SK-N-SH treated with all-trans-retinoic acid at 6 μM for 48 hours (cell line): ENCODE measurements at regions not wholly inside any gene's neighbourhood (a gene's known extent, or its start where the extent isn't known, plus 50 kb on each side); places are given as distances from the start of the nearest gene placed in this dataset.

Experiments
- ATAC-seq: fragments of 200-7000 bp; cut with Tn5 transposase; 3 replicates; pipeline ENCODE4 v1.9.1; 2020; ENCODE audit warnings: mild to moderate bottlenecking, moderate library complexity
- ARNTL ChIP-seq: fragments of 450-650 bp; formaldehyde crosslinking; IDR thresholded peaks from 2 replicates; pipeline ENCODE4 v1.5.0; 2020; ENCODE audit warnings: low read depth, mild to moderate bottlenecking, moderate library complexity, borderline replicate concordance
- BACH2 ChIP-seq: fragments of 250-450 bp; sonication (Bioruptor Pico); IDR thresholded peaks from 2 replicates; pipeline ENCODE4 v1.9.0; 2021; ENCODE audit warnings: mild to moderate bottlenecking, borderline replicate concordance
- ESRRG ChIP-seq: fragments of 250-450 bp; sonication (Bioruptor Pico); IDR thresholded peaks from 2 replicates; pipeline ENCODE4 v1.6.1; 2021; ENCODE audit warnings: mild to moderate bottlenecking
- GLIS3 ChIP-seq: fragments of 250-450 bp; sonication (Bioruptor Pico); IDR thresholded peaks from 2 replicates; pipeline ENCODE4 v1.5.0; 2020; ENCODE audit warnings: mild to moderate bottlenecking, moderate library complexity
- ISL1 ChIP-seq: fragments of 250-450 bp; sonication (Bioruptor Pico); IDR thresholded peaks from 2 replicates; pipeline ENCODE4 v2.1.2; 2022; ENCODE audit warnings: mild to moderate bottlenecking, moderate library complexity
- OSR1 ChIP-seq: fragments of 250-450 bp; sonication (Bioruptor Pico); IDR thresholded peaks from 2 replicates; pipeline ENCODE4 v1.8.0; 2022; ENCODE audit warnings: moderate library complexity, mild to moderate bottlenecking, inconsistent platforms
- PPARA ChIP-seq: fragments of 250-450 bp; sonication (Bioruptor Pico); IDR thresholded peaks from 2 replicates; pipeline ENCODE4 v1.5.0; 2020; ENCODE audit warnings: mild to moderate bottlenecking, borderline replicate concordance
- RARB ChIP-seq: fragments of 250-450 bp; sonication (Bioruptor Pico); IDR thresholded peaks from 2 replicates; pipeline ENCODE4 v1.8.0; 2021; ENCODE audit warnings: mild to moderate bottlenecking, moderate library complexity
- SNAI2 ChIP-seq: fragments of 250-450 bp; sonication (Bioruptor Pico); IDR thresholded peaks from 2 replicates; pipeline ENCODE4 v1.5.0; 2020; ENCODE audit warnings: mild to moderate bottlenecking, moderate library complexity
- TOX ChIP-seq: fragments of 250-450 bp; sonication (Bioruptor Pico); IDR thresholded peaks from 2 replicates; pipeline ENCODE4 v1.8.0; 2021; ENCODE audit warnings: mild to moderate bottlenecking, moderate library complexity, borderline replicate concordance
- ZC3H10 ChIP-seq: fragments of 250-450 bp; sonication (Bioruptor Pico); IDR thresholded peaks from 2 replicates; pipeline ENCODE4 v1.5.1; 2021; ENCODE audit warnings: mild to moderate bottlenecking, moderate library complexity
- ZFP3 ChIP-seq: fragments of 250-450 bp; sonication (Bioruptor Pico); IDR thresholded peaks from 2 replicates; pipeline ENCODE4 v1.5.0; 2020; ENCODE audit warnings: mild to moderate bottlenecking, moderate library complexity
- ZFP30 ChIP-seq: fragments of 450-650 bp; formaldehyde crosslinking; IDR thresholded peaks from 2 replicates; pipeline ENCODE4 v1.5.0; 2022; ENCODE audit warnings: mild to moderate bottlenecking, moderate library complexity
- ZNF565 ChIP-seq: fragments of 450-650 bp; formaldehyde crosslinking; conservative IDR thresholded peaks from 2 replicates; pipeline ENCODE4 v1.5.0; 2020; ENCODE audit warnings: low read depth, mild to moderate bottlenecking, moderate library complexity
- ZNF8 ChIP-seq: fragments of 450-650 bp; formaldehyde crosslinking; IDR thresholded peaks from 2 replicates; pipeline ENCODE4 v1.5.0; 2020; ENCODE audit warnings: mild to moderate bottlenecking, moderate library complexity
- TF ChIP-seq, protein P1 (sequence below): fragments of 250-450 bp; sonication (Bioruptor Pico); IDR thresholded peaks from 2 replicates; pipeline ENCODE4 v1.5.1; 2021; ENCODE audit warnings: mild to moderate bottlenecking, moderate library complexity
- TF ChIP-seq, protein P2 (sequence below): fragments of 250-450 bp; sonication (Bioruptor Pico); IDR thresholded peaks from 2 replicates; pipeline ENCODE4 v1.8.0; 2020; ENCODE audit warnings: mild to moderate bottlenecking, moderate library complexity, borderline replicate concordance
- TF ChIP-seq, protein P3 (sequence below): fragments of 250-450 bp; sonication (Bioruptor Pico); IDR thresholded peaks from 2 replicates; pipeline ENCODE4 v1.5.0; 2020; ENCODE audit warnings: mild to moderate bottlenecking, moderate library complexity

DNA sequence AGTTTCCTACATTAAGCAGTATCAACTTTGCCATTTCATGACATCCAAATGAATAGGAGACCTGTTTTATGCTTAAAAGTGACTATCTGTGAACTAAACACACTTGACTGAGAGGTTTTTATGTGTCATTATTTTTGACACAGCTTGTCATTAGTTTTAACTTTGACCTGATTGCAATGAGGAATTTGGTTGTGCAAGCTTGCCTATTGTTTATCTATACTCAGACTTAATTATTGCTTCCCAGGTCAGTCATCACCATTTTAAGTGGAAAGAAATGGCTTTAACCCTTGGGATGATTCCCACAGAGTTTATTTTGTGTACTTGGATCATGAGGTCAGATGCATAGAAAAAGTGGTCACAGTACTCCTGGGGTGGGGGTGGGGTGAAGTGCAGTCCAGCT, 171.0 kb upstream of the PRICKLE1 start (continued):
- TF ChIP-seq TOX (CRISPR knock-in tag) (no peak), RARB (no peak), ZNF565 (no peak)
- TF ChIP-seq, protein P1, sequence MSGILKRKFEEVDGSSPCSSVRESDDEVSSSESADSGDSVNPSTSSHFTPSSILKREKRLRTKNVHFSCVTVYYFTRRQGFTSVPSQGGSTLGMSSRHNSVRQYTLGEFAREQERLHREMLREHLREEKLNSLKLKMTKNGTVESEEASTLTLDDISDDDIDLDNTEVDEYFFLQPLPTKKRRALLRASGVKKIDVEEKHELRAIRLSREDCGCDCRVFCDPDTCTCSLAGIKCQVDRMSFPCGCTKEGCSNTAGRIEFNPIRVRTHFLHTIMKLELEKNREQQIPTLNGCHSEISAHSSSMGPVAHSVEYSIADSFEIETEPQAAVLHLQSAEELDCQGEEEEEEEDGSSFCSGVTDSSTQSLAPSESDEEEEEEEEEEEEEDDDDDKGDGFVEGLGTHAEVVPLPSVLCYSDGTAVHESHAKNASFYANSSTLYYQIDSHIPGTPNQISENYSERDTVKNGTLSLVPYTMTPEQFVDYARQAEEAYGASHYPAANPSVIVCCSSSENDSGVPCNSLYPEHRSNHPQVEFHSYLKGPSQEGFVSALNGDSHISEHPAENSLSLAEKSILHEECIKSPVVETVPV (CRISPR knock-in tag), result no peak

DNA sequence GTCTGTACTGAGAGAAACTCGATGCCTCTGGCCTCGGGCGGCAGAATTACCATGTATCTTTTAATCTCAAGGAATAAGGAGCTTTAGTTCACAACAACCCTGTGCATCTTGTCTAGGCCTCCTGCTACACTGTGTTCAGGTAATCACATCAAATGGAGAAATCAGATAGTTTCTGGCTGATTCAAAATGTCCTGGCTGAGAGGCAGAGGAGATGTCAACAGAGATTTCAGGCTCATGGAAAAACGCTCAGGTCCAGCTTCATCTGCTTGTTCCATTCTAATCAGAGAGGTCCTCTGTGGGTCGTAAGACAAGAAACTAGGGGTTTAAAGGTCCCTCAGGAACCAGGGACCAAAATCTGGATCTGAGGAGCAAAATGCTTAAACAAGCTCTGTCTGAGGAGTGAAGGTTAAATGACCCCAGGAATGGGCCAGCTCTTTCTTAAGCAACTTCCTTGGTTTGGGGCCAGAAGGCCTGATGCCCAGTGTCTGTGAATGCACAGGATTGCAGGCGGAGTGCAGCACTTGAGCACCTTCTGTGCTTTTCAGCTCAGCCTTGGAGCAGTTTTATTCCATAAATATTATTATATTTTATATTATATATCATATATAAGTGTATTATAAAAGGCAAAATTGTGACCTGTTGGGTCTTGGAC, 170.2 kb upstream of the PRICKLE1 start:
- no peak for ATAC-seq
- no peak for TF ChIP-seq ZFP30 (CRISPR knock-in tag)
- TF ChIP-seq SNAI2 (CRISPR knock-in tag), result no peak
- TF ChIP-seq, all 23 proteins: peak for 0

DNA sequence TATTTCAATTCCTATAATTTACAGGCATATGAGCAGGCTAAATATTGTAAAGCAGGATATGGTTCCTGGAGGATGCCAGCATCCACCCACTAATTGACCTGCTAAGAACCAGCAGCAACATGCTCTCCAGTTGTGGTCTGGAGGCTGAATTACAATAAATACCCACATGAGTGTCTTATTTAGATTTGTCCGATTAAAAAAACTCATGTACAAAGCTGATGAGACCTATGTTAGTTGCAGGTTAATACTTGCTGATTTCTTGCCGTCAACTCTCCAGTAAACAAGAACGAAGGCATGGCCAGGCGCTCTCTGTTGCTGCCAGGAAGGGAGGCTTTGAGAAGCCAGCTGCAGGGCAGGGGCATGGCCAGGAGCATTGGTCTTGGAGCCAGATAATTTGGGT, 169.3 kb upstream of the PRICKLE1 start:
- no peak for TF ChIP-seq GLIS3 (CRISPR knock-in tag)
- no peak for TF ChIP-seq ESRRG (CRISPR knock-in tag)
- no peak for TF ChIP-seq TOX (CRISPR knock-in tag)
- TF ChIP-seq, protein P2, sequence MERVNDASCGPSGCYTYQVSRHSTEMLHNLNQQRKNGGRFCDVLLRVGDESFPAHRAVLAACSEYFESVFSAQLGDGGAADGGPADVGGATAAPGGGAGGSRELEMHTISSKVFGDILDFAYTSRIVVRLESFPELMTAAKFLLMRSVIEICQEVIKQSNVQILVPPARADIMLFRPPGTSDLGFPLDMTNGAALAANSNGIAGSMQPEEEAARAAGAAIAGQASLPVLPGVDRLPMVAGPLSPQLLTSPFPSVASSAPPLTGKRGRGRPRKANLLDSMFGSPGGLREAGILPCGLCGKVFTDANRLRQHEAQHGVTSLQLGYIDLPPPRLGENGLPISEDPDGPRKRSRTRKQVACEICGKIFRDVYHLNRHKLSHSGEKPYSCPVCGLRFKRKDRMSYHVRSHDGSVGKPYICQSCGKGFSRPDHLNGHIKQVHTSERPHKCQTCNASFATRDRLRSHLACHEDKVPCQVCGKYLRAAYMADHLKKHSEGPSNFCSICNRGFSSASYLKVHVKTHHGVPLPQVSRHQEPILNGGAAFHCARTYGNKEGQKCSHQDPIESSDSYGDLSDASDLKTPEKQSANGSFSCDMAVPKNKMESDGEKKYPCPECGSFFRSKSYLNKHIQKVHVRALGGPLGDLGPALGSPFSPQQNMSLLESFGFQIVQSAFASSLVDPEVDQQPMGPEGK, result no peak
- no peak for TF ChIP-seq RARB
- TF ChIP-seq OSR1, result no peak
- TF ChIP-seq ZNF565, result no peak
- no peak for TF ChIP-seq ZC3H10 (CRISPR knock-in tag)
- no peak for TF ChIP-seq ARNTL
- ATAC-seq, result no peak

DNA sequence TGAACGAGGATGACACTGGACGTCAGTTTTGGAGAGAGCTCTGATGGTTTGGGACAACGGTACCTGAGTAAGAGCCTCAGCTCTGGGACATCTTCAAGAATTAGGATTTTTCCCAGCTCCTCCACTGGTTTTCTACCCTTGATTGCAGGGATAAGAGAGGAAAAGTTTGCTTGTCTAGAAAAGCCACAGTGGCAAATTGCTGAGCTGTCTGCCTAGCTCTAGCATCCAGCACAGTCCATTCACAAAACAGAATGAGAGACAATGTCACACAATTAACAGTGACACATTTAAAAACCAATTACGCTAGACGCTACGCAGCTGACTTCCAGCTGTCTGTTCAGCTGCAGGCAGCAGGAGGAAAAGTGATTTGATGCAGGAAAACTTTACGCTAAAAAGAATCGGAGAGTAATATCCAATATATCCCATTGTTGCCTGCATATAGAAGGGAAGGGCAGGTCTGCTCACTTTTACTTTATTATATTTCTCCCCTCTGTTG, 168.1 kb upstream of the PRICKLE1 start:
- TF ChIP-seq ZNF8 (CRISPR knock-in tag) (no peak), RARB (no peak), ISL1 (CRISPR knock-in tag) (no peak), BACH2 (CRISPR knock-in tag) (no peak)
- TF ChIP-seq, protein P3, sequence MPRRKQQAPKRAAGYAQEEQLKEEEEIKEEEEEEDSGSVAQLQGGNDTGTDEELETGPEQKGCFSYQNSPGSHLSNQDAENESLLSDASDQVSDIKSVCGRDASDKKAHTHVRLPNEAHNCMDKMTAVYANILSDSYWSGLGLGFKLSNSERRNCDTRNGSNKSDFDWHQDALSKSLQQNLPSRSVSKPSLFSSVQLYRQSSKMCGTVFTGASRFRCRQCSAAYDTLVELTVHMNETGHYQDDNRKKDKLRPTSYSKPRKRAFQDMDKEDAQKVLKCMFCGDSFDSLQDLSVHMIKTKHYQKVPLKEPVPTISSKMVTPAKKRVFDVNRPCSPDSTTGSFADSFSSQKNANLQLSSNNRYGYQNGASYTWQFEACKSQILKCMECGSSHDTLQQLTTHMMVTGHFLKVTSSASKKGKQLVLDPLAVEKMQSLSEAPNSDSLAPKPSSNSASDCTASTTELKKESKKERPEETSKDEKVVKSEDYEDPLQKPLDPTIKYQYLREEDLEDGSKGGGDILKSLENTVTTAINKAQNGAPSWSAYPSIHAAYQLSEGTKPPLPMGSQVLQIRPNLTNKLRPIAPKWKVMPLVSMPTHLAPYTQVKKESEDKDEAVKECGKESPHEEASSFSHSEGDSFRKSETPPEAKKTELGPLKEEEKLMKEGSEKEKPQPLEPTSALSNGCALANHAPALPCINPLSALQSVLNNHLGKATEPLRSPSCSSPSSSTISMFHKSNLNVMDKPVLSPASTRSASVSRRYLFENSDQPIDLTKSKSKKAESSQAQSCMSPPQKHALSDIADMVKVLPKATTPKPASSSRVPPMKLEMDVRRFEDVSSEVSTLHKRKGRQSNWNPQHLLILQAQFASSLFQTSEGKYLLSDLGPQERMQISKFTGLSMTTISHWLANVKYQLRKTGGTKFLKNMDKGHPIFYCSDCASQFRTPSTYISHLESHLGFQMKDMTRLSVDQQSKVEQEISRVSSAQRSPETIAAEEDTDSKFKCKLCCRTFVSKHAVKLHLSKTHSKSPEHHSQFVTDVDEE (CRISPR knock-in tag), result no peak
- TF ChIP-seq, protein P2, result no peak
- ATAC-seq, result no peak

DNA sequence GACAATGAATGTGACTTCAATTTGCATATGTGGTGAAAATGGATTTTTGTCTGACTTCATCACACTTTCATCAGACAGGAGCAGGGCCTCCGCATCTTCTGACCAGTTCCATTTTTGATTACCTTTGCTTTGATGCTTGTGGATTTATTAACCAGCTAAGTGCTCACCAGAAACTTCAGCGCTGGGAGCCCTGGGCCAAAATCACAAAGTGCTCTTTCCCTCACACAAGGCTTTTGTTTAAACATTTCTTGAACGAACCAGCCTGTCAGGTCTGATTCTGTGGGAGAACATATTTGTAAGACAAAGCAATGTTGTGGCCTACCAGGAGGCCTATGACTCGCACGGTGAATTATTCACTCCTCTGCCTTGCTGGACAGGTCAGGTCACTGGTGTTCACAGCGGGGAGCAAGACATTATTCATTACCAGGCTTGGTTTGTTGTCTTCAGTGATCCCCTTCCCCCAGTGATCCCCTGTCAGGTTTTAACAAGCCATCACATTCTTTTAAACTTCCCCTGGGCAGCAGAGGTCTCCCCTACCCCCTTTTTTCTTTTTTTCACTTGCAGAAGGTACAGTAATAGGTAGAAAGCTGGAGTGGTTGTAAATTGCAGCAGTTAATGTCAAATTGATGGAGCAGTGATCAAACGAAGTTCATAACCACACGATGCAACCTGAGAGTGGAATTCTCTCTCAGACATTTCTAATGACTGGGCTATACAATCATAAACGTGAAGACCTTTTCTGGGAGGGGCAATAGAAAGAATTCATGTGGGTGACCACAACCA, 167.5 kb upstream of the PRICKLE1 start:
- TF ChIP-seq GLIS3 (CRISPR knock-in tag), result 0 out of 2 replicates have a peak, but pooled peaks have one; percentile 33
- peak; percentile 46; the same call in 1 of the 2 replicates for TF ChIP-seq ZNF8 (CRISPR knock-in tag)
- TF ChIP-seq ZFP3 (CRISPR knock-in tag), result 0 out of 2 replicates have a peak, but pooled peaks have one; percentile 25
- no peak for TF ChIP-seq PPARA (CRISPR knock-in tag)
- peak; percentile 70 for TF ChIP-seq ISL1 (CRISPR knock-in tag)
- no peak for TF ChIP-seq ESRRG (CRISPR knock-in tag)
- TF ChIP-seq, all 23 proteins: peak for 4
- peak; percentile 68 for ATAC-seq
